Stomach (tissue), 8 donors: ENCODE measurements at regions not wholly inside any gene's neighbourhood (a gene's known extent, or its start where the extent isn't known, plus 50 kb on each side); places are given as distances from the start of the nearest gene placed in this dataset.

Experiments used
- DNase-seq, 2 donors: peaks; one replicate each; pipeline versions ENCODE4 v3.0.0 to v3.0.0-alpha.2; 2013 to 2019
- H3K27ac ChIP-seq, 5 donors: fragments of 200-600 bp in 4 of 5; sonication (generic) in 4 of 5; one replicate each; pipeline ENCODE4 v1.5.1; 2013 to 2019; ENCODE audit warnings: mild to moderate bottlenecking in 1 of 5, moderate library complexity in 1 of 5
- H3K27me3 ChIP-seq, 3 donors: fragments of 200-600 bp; sonication (generic); one replicate each; pipeline ENCODE4 v1.5.1; 2017 to 2019; ENCODE audit warnings: mixed run types in 1 of 3
- H3K36me3 ChIP-seq, 4 donors: fragments of 200-600 bp; sonication (generic); 1 replicate in 3 of 4; 2 replicates in 1 of 4; pipeline ENCODE4 v1.5.1; 2016 to 2019
- H3K4me1 ChIP-seq, 4 donors: fragments of 200-600 bp; sonication (generic); one replicate each; pipeline ENCODE4 v1.5.1; 2016 to 2019
- H3K4me3 ChIP-seq, 4 donors: fragments of 200-600 bp; sonication (generic) in 3 of 4; one replicate each; pipeline ENCODE4 v1.5.1; 2016 to 2019; ENCODE audit warnings: mild to moderate bottlenecking in 1 of 4
- H3K9me3 ChIP-seq, 4 donors: fragments of 200-600 bp; sonication (generic); one replicate each; pipeline ENCODE4 v1.5.1; 2016 to 2019
- CTCF ChIP-seq, 7 experiments: fragments of 450-650 bp in 4 of 7; fragments of 200-600 bp in 3 of 7; sonication (generic) in 3 of 7; IDR thresholded peaks; one replicate each; pipeline ENCODE4 v1.5.1; 2016 to 2019; ENCODE audit warnings: antibody characterized with exemption in 7 of 7, control low read depth in 2 of 7, mild to moderate bottlenecking in 1 of 7
- EP300 ChIP-seq: sonication (generic); formaldehyde crosslinking; IDR thresholded peaks from one replicate; pipeline ENCODE4 v1.6.1; 2017; ENCODE audit warnings: antibody characterized with exemption
- POLR2A ChIP-seq, 4 donors: fragments of 450-650 bp; IDR thresholded peaks; one replicate each; pipeline ENCODE4 v1.6.1; 2016; ENCODE audit warnings: antibody characterized with exemption in 4 of 4, control low read depth in 2 of 4, mild to moderate bottlenecking in 1 of 4, moderate library complexity in 1 of 4
- POLR2AphosphoS5 ChIP-seq, 3 donors: sonication (generic); formaldehyde crosslinking; IDR thresholded peaks; one replicate each; pipeline ENCODE4 v1.6.1; 2016; ENCODE audit warnings: antibody characterized with exemption in 3 of 3
- WGBS, 5 donors: extraction: QIAGEN DNeasy Blood & Tissue Kit in 3 of 5; methylation state at CpG; one replicate each; pipeline versions ENCODE4 v1.1.5 to v1.1.7; 2013 to 2018; 5-methylcytosine and 5-hydroxymethylcytosine counted together
- intact Hi-C: fragments of 100-400 bp; cut with DNase I; formaldehyde crosslinking; loops from one replicate; pipeline ENCODE4 v1.15.1; 2023; ENCODE audit warnings: low total_unique reads
- donor health status: healthy with polysubstance abuse.
- donor health status: Bipolar disorder and iron deficiency.
- donor health status: healthy.

GRCh38 chr1:25051504-25051903 lies 121.4 kb upstream of the RUNX3 start:
- no peaks in the 10 kb centered on the region for H3K4me1 ChIP-seq
- H3K9me3 ChIP-seq = no peaks in the 10 kb centered on the region
- H3K27ac ChIP-seq = no peak overlapping the region
- no peak for DNase-seq
- intact Hi-C loops = no loop called here
- H3K27me3 ChIP-seq = peaks cover 0 to 55% (median 5%) of the 10 kb centered on the region in 3 donors
- no peaks in the 10 kb centered on the region for H3K36me3 ChIP-seq
- TF ChIP-seq CTCF (IDR thresholded peaks at IDR 0.05) (no peak), POLR2A (IDR thresholded peaks at IDR 0.05) (no peak), POLR2AphosphoS5 (IDR thresholded peaks at IDR 0.05) (no peak), EP300 (no peak)
- no peak overlapping the region for H3K4me3 ChIP-seq
- 79 to 96% (median 86%) methylated on average over 6 of the region's 6 CpGs for WGBS, 5 donors

- DNase-seq = no peak
- H3K36me3 ChIP-seq = no peaks in the 10 kb centered on the region
- 69 to 84% (median 82%) methylated on average over 8 of the region's 8 CpGs for WGBS, 5 donors
- no peak overlapping the region for H3K27ac ChIP-seq
- no peaks in the 10 kb centered on the region for H3K9me3 ChIP-seq
- TF ChIP-seq POLR2AphosphoS5 (IDR thresholded peaks at IDR 0.05) = no peak
- no peak for TF ChIP-seq EP300
- TF ChIP-seq POLR2A (IDR thresholded peaks at IDR 0.05) = no peak
- no peak for TF ChIP-seq CTCF (IDR thresholded peaks at IDR 0.05)
- intact Hi-C loops = no loop called here
- H3K4me3 ChIP-seq = no peak overlapping the region
- H3K27me3 ChIP-seq = peaks cover 0 to 41% (median 2%) of the 10 kb centered on the region in 3 donors
- no peaks in the 10 kb centered on the region for H3K4me1 ChIP-seq
Measured at GRCh38 chr1:25050165-25050564, 120.1 kb upstream of the RUNX3 start.

- Histone ChIP-seq H3K27me3 (peaks cover 0 to 33% (median 0%) of the 10 kb centered on the region in 3 donors), H3K9me3 (no peaks in the 10 kb centered on the region), H3K4me3 (no peak overlapping the region), H3K27ac (no peak overlapping the region), H3K4me1 (no peaks in the 10 kb centered on the region), H3K36me3 (no peaks in the 10 kb centered on the region)
- no peak for DNase-seq
- 71 to 89% (median 78%) methylated on average over 2 of the region's 2 CpGs for WGBS, 5 donors
- no peak for TF ChIP-seq EP300
- TF ChIP-seq POLR2AphosphoS5 (IDR thresholded peaks at IDR 0.05) = no peak
- no peak for TF ChIP-seq POLR2A (IDR thresholded peaks at IDR 0.05)
- no peak for TF ChIP-seq CTCF (IDR thresholded peaks at IDR 0.05)
- intact Hi-C loops = no loop called here
Measured at GRCh38 chr1:25049190-25049589, 119.1 kb upstream of the RUNX3 start.

GRCh38 chr1:25048728-25049127 lies 118.7 kb upstream of the RUNX3 start:
- no peak overlapping the region for H3K27ac ChIP-seq
- no peak for TF ChIP-seq POLR2AphosphoS5 (IDR thresholded peaks at IDR 0.05)
- H3K9me3 ChIP-seq = peaks cover 0 to under 1% (median 0%) of the 10 kb centered on the region in 4 donors
- H3K27me3 ChIP-seq = peaks cover 0 to 28% (median 0%) of the 10 kb centered on the region in 3 donors
- no peak overlapping the region for H3K4me3 ChIP-seq
- no peaks in the 10 kb centered on the region for H3K4me1 ChIP-seq
- DNase-seq = no peak
- intact Hi-C loops = no loop called here
- 72 to 88% (median 72%) methylated on average over 6 of the region's 6 CpGs for WGBS, 5 donors
- no peaks in the 10 kb centered on the region for H3K36me3 ChIP-seq

GRCh38 chr1:25047506-25048240 lies 117.6 kb upstream of the RUNX3 start:
- TF ChIP-seq CTCF (IDR thresholded peaks at IDR 0.05) = no peak
- no peak for TF ChIP-seq EP300
- TF ChIP-seq POLR2AphosphoS5 (IDR thresholded peaks at IDR 0.05) = no peak
- no peak for TF ChIP-seq POLR2A (IDR thresholded peaks at IDR 0.05)
- no peak for DNase-seq
- H3K27ac ChIP-seq = no peak overlapping the region
- H3K27me3 ChIP-seq = peaks cover 0 to 24% (median 0%) of the 10 kb centered on the region in 3 donors
- H3K4me3 ChIP-seq = no peak overlapping the region
- intact Hi-C loops = no loop called here
- H3K4me1 ChIP-seq = no peaks in the 10 kb centered on the region
- H3K36me3 ChIP-seq = no peaks in the 10 kb centered on the region
- WGBS, 5 donors = 75 to 85% (median 79%) methylated on average over 10 to 11 of the region's 11 CpGs
- peaks cover 0 to 9% (median 0%) of the 10 kb centered on the region in 4 donors for H3K9me3 ChIP-seq
